Thymus (tissue), 11 donors: ENCODE measurements at regions not wholly inside any gene's neighbourhood (a gene's known extent, or its start where the extent isn't known, plus 50 kb on each side); places are given as distances from the start of the nearest gene placed in this dataset.
A peak's percentile ranks its signal among the peaks of the same experiment; 100 is the strongest.
"Not testable (repeated sequence)": the region's sequence is repeated elsewhere in the genome, so short reads cannot be mapped to it uniquely, and the experiment has no call there.

ENCODE experiments used
- DNase-seq, 9 donors: peaks; one replicate each; pipeline ENCODE4 v3.0.0-alpha.2; 2013; ENCODE audit warnings: low spot score in 9 of 9, low read depth in 6 of 9, missing footprints in 1 of 9
- H3K27ac ChIP-seq, 2 donors: one replicate each; pipeline ENCODE4 v1.5.1; 2013; ENCODE audit warnings: control low read depth in 1 of 2, low read depth in 1 of 2, low read length in 1 of 2, mild to moderate bottlenecking in 1 of 2, moderate library complexity in 1 of 2
- H3K27me3 ChIP-seq, 2 donors: one replicate each; pipeline ENCODE4 v1.5.1; 2013; ENCODE audit warnings: low read length in 1 of 2; ENCODE audit not compliant: control insufficient read depth in 2 of 2, insufficient read depth in 1 of 2
- H3K36me3 ChIP-seq, 2 donors: one replicate each; pipeline ENCODE4 v1.5.1; 2013; ENCODE audit warnings: low read length in 1 of 2, mild to moderate bottlenecking in 1 of 2, moderate library complexity in 1 of 2; ENCODE audit not compliant: control insufficient read depth in 2 of 2, insufficient read depth in 2 of 2
- H3K4me1 ChIP-seq, 2 donors: one replicate each; pipeline ENCODE4 v1.5.1; 2013; ENCODE audit warnings: low read length in 2 of 2; ENCODE audit not compliant: control insufficient read depth in 2 of 2, insufficient read depth in 2 of 2
- H3K4me3 ChIP-seq, 2 donors: one replicate each; pipeline ENCODE4 v1.5.1; 2013; ENCODE audit warnings: low read length in 2 of 2, control low read depth in 1 of 2, mild to moderate bottlenecking in 1 of 2
- H3K9me3 ChIP-seq, 2 donors: one replicate each; pipeline ENCODE4 v1.5.1; 2013; ENCODE audit warnings: low read length in 1 of 2, mild to moderate bottlenecking in 1 of 2; ENCODE audit not compliant: control insufficient read depth in 2 of 2, insufficient read depth in 1 of 2
- WGBS: extraction: QIAGEN DNeasy Blood & Tissue Kit; methylation state at CpG from one replicate; pipeline ENCODE4 v1.1.7; 2013; 5-methylcytosine and 5-hydroxymethylcytosine counted together
- donor health status: healthy.

DNA sequence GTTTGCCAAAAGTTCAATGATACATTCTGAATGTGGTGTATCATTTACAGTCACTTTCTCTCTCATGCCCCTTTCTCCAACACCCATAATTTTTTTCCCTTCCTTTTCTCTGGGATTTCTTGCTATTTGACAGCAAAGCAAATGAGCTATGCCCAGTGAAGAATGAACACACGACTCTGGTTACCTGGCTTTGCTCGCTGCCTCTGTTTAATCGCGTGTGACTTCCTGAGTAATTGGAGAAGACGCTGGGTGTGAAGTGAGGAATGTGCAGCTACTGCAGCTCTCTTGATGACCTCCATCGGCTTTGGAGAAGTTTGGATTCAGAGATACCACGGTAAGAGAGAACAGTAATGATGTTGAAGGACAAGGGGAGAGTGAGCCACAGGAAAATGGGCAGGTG lies 651.8 kb downstream of the KIF4B start:
- peak in 1 of 9 donors; percentile 0 for DNase-seq
- no peaks in the 10 kb centered on the region for H3K27me3 ChIP-seq
- H3K27ac ChIP-seq = no peak overlapping the region
- H3K4me3 ChIP-seq = no peak overlapping the region
- WGBS = 73% methylated on average over 7 of the region's 7 CpGs
- no peaks in the 10 kb centered on the region for H3K9me3 ChIP-seq
- no peaks in the 10 kb centered on the region for H3K4me1 ChIP-seq
- no peaks in the 10 kb centered on the region for H3K36me3 ChIP-seq

DNA sequence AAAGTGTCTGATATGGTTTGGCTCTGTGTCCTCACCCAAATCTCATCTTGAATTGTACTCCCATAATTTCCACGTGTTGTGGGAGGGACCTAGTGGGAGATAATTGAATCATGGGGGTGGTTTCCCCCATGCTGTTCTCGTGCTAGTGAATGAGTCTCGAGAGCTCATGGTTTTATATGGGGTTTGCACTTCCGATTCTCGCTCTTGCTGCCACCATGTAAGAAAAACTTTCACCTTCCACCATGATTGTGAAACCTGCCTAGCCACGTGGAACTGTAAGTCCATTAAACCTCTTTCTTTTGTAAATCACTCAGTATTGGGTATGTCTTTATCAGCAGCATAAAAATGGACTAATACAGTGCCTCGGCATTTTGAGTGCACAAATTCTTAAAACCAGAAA lies 655.0 kb upstream of the SGCD start:
- H3K9me3 ChIP-seq, H3K36me3 ChIP-seq, DNase-seq, H3K4me1 ChIP-seq, H3K4me3 ChIP-seq, H3K27me3 ChIP-seq, H3K27ac ChIP-seq: not testable (repeated sequence)
- WGBS = 73% methylated on average over 7 of the region's 7 CpGs

DNA sequence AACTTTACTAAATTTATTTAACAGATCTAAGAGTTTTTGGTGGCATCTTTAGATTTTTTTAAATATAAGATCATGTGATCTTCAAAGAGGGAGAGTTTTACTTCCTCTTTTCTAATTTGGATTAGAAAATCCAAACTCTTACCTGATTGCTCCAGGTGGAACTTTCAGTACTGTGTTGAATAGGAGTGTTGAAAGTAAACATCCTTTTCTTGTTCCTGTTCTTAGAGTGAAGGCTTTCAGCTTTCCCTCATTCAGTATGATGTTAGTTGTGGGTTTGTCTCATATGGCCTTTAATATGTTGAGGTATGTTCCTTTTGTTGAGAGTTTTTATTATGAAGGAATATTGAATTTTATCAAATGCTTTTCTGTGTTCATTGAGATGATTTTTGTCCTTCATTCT lies 650.0 kb upstream of the SGCD start:
- no peaks in the 10 kb centered on the region for H3K27me3 ChIP-seq
- H3K4me1 ChIP-seq = no peaks in the 10 kb centered on the region
- H3K4me3 ChIP-seq = no peak overlapping the region
- H3K36me3 ChIP-seq = no peaks in the 10 kb centered on the region
- no peaks in the 10 kb centered on the region for H3K9me3 ChIP-seq
- no peak for DNase-seq
- H3K27ac ChIP-seq = no peak overlapping the region

DNA sequence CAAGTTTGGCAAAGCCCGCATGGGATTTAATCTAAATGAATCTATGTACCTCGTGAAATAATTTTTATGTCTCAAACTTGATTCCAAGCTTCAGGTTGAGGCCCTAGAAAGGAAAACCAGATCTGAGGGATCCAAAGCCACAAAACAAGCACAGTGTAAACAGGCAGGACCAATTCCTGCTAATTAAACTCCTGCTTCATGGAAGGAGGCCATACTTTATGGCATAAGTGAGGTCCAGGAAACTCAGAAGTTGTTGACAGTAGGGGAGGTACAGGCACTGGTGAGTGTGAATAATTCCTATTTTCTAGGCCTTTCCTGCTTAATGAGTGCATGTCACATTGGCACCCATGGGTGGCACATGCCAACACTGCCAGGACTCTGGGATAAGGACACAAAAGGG lies 648.6 kb upstream of the SGCD start:
- H3K27ac ChIP-seq = no peak overlapping the region
- no peaks in the 10 kb centered on the region for H3K27me3 ChIP-seq
- 76% methylated on average over 2 of the region's 2 CpGs for WGBS
- no peak overlapping the region for H3K4me3 ChIP-seq
- no peak for DNase-seq
- no peaks in the 10 kb centered on the region for H3K36me3 ChIP-seq
- H3K4me1 ChIP-seq = no peaks in the 10 kb centered on the region
- H3K9me3 ChIP-seq = no peaks in the 10 kb centered on the region

DNA sequence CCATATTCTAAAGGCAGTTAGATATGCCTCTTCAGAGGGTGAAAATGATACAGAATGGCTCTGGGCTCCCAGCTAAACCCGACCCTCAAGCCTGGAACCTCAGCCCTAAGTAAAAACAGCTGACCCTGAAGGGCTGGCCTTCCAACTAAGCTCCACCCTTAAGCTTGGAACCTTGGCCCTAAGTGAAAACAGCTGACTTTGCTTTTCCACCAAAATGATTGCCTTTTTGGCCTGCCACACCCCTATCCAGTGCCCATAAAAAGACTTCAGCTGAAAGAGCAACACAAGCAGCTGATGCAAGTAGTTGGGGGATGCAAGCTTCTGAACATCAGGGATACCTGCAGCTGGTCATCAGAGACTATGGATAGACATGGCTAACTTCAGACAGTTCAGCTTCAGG lies 647.4 kb upstream of the SGCD start:
- no peak overlapping the region for H3K4me3 ChIP-seq
- DNase-seq = no peak
- WGBS = 54% methylated on average over 1 of the region's 1 CpG
- H3K27me3 ChIP-seq = no peaks in the 10 kb centered on the region
- H3K9me3 ChIP-seq = no peaks in the 10 kb centered on the region
- H3K4me1 ChIP-seq = no peaks in the 10 kb centered on the region
- H3K36me3 ChIP-seq = no peaks in the 10 kb centered on the region
- H3K27ac ChIP-seq = no peak overlapping the region

DNA sequence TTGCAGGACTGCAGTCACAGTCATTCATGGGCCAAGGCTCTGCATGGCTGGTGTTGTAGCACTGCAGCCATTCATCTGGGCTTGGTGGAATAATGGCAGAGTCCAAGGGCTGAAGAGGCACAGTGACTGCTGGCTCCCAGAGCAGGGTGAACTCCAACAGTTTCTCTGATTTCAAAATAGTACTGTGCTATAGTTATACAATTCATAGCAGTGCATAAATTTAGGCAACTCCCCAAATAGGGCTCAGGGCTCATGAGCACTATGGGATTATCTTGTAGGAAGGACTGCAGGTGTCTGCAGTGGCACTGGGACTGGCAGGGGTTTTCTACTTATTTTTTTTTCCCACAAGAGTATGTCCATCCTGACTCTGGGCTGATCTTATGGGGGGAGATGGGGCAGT lies 642.5 kb upstream of the SGCD start:
- Histone ChIP-seq H3K4me1 (no peaks in the 10 kb centered on the region), H3K27me3 (no peaks in the 10 kb centered on the region), H3K27ac (no peak overlapping the region)

DNA sequence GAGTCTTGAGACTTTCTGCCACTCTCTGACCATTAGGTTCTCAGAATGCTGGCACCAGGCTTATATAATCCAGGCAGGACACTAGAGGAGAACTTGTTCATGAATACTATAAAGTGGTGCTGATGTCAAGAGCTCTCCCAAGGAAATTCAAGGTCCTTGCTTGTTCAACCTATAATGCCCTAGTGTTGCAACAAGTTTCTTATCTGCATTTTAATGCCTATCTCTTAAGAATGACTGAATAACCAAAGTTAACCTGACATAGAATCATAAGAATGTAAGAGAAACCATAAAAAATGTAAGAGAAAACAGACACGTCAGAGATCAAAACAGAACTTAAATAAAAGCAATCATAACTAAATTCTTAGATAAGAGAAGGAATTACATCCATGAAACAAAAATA lies 640.8 kb upstream of the SGCD start:
- no peaks in the 10 kb centered on the region for H3K27me3 ChIP-seq
- DNase-seq = no peak
- 51% methylated on average over 1 of the region's 1 CpG for WGBS
- no peaks in the 10 kb centered on the region for H3K36me3 ChIP-seq
- H3K9me3 ChIP-seq = no peaks in the 10 kb centered on the region
- H3K27ac ChIP-seq = no peak overlapping the region
- H3K4me1 ChIP-seq = no peaks in the 10 kb centered on the region
- no peak overlapping the region for H3K4me3 ChIP-seq

More for the DNA sequence above, 642.5 kb upstream of the SGCD start:
- Histone ChIP-seq H3K36me3 (no peaks in the 10 kb centered on the region), H3K9me3 (no peaks in the 10 kb centered on the region), H3K4me3 (no peak overlapping the region)
- no peak for DNase-seq

DNA sequence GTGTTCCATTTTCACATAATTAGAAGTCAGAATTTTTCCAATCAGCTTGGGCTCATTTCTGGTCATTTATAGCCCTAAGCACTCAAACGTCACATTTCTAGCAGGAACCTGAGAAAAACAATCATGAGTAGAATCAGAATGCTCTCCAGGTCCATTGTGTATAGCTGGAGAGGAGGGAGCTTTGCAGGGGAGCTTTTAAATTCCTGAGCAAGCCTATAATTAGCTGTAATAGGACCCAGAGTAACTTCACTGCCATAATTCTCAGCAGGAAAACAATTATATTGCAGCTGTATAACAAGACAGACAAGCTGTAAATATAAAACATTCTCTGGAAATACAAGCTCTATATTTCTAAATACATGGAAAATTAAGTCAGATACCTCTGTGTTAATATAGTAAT lies 637.6 kb upstream of the SGCD start:
- no peaks in the 10 kb centered on the region for H3K36me3 ChIP-seq
- no peaks in the 10 kb centered on the region for H3K27me3 ChIP-seq
- 23% methylated on average over 1 of the region's 1 CpG for WGBS
- no peaks in the 10 kb centered on the region for H3K4me1 ChIP-seq
- no peak for DNase-seq
- H3K4me3 ChIP-seq = no peak overlapping the region
- H3K9me3 ChIP-seq = no peaks in the 10 kb centered on the region
- H3K27ac ChIP-seq = no peak overlapping the region

DNA sequence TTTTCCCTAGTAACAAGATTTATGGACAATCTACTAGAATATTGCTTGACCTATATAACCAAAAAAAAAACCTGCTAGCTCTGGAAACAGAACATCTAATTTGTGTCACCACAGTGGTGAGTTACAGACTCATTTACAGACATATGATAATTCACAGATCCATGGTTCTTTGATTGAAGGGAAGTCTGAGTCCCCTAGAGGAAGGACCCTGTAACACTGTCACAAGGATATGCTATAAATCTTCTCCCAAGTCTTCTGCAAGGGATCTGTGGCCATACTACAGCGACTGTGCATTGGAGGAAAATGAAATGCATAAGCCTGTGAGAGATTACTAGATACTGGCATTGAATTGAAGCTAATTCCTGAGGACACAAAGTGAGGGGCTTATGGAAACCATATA lies 630.6 kb upstream of the SGCD start:
- Histone ChIP-seq H3K27ac (no peak overlapping the region), H3K4me3 (no peak overlapping the region), H3K27me3 (no peaks in the 10 kb centered on the region), H3K9me3 (no peaks in the 10 kb centered on the region), H3K36me3 (no peaks in the 10 kb centered on the region), H3K4me1 (no peaks in the 10 kb centered on the region)
- WGBS = 59% methylated on average over 1 of the region's 1 CpG
- no peak for DNase-seq

DNA sequence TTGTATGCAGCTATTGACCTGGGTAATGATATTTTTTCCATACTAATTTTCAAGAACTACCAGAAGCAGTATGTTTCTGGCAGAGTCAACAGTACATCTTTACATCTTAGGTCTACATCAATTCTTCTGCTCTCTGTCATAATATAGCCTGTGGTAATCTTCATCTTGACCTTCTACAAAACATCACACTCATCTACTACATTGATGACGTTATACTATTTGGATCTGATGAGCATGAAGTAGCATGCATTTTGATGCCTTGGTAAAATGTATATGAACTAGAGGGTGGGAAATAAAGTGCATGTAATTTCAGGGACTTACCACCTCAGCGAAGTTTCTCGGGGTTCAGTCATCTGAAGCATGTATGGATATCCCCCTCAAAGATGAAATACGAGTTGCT lies 629.7 kb upstream of the SGCD start:
- Histone ChIP-seq H3K36me3 (no peaks in the 10 kb centered on the region), H3K27ac (no peak overlapping the region), H3K4me3 (no peak overlapping the region), H3K27me3 (no peaks in the 10 kb centered on the region), H3K4me1 (no peaks in the 10 kb centered on the region), H3K9me3 (no peaks in the 10 kb centered on the region)
- WGBS = 91% methylated on average over 4 of the region's 4 CpGs
- DNase-seq = no peak
